ENCODE measurements at regions not wholly inside any gene's neighbourhood (a gene's known extent, or its start where the extent isn't known, plus 50 kb on each side); places are given as distances from the start of the nearest gene placed in this dataset.
A peak's percentile ranks its signal among the peaks of the same experiment; 100 is the strongest.

DNA sequence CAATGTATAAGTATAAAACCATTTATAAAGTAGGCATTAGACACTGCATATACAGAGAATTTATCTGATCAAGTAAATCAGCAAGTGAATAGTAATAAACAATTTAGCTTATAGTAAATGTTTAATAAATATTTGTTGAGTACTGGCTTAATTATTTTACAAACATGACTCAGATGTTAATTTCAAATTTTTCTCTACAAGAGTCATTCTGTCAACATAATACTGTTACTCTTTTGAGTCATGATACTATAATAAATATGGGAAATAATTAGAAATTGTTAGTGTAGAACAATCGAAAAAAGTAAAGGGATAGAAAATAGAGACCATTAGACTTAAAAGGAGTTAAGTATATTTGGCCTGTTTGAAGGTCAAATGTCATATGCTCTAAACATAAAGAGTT, 133.6 kb upstream of the MC4R start:
- DNase-seq (ENCODE audit: low read depth) = no peak
- H3K4me3 ChIP-seq (ENCODE audit: low read depth, low read length) = no peak overlapping the region
- TF ChIP-seq, protein P1, sequence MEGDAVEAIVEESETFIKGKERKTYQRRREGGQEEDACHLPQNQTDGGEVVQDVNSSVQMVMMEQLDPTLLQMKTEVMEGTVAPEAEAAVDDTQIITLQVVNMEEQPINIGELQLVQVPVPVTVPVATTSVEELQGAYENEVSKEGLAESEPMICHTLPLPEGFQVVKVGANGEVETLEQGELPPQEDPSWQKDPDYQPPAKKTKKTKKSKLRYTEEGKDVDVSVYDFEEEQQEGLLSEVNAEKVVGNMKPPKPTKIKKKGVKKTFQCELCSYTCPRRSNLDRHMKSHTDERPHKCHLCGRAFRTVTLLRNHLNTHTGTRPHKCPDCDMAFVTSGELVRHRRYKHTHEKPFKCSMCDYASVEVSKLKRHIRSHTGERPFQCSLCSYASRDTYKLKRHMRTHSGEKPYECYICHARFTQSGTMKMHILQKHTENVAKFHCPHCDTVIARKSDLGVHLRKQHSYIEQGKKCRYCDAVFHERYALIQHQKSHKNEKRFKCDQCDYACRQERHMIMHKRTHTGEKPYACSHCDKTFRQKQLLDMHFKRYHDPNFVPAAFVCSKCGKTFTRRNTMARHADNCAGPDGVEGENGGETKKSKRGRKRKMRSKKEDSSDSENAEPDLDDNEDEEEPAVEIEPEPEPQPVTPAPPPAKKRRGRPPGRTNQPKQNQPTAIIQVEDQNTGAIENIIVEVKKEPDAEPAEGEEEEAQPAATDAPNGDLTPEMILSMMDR (IDR thresholded peaks at IDR 0.05; ENCODE audit: low read depth, low read length, missing control alignments) = no peak
- in situ Hi-C loops (cut with HindIII; ENCODE audit: low sequenced_read_pairs) = no loop called here

DNA sequence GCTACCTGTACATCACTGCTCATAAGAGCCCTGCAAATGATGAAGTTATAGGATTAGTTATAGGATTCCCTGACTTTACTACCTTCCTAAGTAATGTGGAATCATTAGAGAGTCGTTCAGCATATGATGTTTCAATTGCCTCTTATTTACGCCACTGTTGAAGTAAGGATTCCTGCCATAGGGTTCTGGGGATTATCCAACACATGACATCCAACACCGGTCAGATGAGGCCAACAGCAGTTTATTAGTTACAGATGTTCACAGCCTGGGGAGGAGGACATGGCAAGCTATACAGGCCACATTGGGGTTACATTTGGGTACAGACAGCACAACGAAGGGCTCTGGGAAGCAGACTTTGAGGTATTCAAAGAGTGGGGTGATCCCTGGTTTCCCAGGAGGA, 134.1 kb upstream of the MC4R start:
- TF ChIP-seq, protein P1 (IDR thresholded peaks at IDR 0.05; ENCODE audit: low read depth, low read length, missing control alignments) = no peak
- DNase-seq (ENCODE audit: low read depth) = no peak
- in situ Hi-C loops (cut with HindIII; ENCODE audit: low sequenced_read_pairs) = no loop called here
- no peak overlapping the region for H3K4me3 ChIP-seq (ENCODE audit: low read depth, low read length)

DNA sequence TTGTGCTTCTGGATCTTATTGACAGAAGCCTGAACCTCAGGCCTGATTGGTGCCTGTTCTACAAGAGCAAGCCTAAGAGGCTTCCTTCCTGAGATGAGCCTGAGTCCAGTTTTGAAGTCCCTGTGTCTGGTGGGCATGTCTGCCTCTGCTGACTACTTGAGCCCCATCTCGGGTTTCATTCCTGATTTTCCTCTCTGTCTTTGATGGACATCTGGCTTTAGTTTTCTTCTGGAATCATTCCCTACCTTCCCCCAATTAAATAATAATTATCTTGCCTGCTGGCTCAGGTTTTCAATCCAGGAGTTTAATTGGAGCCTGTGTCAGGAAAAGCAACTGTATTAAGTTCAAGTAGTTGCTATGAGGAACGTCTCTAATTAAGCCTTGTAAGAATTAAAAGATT, 135.5 kb upstream of the MC4R start:
- in situ Hi-C loops (cut with HindIII; ENCODE audit: low sequenced_read_pairs) = no loop called here
- no peak overlapping the region for H3K4me3 ChIP-seq (ENCODE audit: low read depth, low read length)
- no peak for DNase-seq (ENCODE audit: low read depth)
- TF ChIP-seq, protein P1 (IDR thresholded peaks at IDR 0.05; ENCODE audit: low read depth, low read length, missing control alignments) = no peak

DNA sequence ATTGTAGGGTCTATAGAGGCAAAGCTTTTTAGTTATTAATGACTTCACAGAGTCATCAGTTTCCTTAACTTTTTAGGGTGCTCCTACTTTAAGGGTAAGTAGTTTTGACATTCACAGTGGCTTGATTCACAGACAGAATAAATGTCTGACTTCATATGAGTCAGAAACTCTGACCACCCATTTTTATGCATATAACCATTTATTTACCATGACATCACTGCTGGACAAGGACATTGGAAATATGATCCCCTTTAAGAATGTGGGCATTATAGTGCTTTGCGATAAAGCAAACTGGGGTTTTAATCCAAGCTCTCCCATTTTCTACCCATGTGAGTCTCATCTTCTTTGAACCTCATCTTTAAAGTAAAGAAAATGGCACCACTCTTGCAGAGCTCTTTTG, 162.0 kb upstream of the MC4R start:
- H3K4me3 ChIP-seq (ENCODE audit: low read depth, low read length) = no peak overlapping the region
- in situ Hi-C loops (cut with HindIII; ENCODE audit: low sequenced_read_pairs) = no loop called here
- peak; percentile 42 for DNase-seq (ENCODE audit: low read depth)
- TF ChIP-seq, protein P1 (IDR thresholded peaks at IDR 0.05; ENCODE audit: low read depth, low read length, missing control alignments) = no peak

DNA sequence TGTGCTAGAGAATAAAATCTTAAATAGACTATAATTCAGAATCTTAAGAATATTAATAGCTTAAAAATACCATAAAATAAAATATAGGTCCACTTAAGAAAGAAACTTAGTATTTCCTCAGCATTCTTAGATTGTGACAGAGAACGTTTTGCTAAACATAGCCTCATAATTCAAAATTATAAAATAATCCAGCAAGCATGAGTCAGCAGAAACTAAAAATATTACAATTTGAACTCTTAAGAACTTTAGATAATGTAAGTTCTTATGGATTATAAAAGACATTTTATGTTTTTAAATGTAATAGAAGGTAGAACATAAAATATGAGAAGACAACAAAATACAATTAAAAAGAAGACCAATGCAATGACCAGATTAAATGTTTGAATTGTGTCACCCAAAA, 164.5 kb upstream of the MC4R start:
- H3K4me3 ChIP-seq (ENCODE audit: low read depth, low read length) = no peak overlapping the region
- TF ChIP-seq, protein P1 (IDR thresholded peaks at IDR 0.05; ENCODE audit: low read depth, low read length, missing control alignments) = no peak
- in situ Hi-C loops (cut with HindIII; ENCODE audit: low sequenced_read_pairs) = no loop called here
- DNase-seq (ENCODE audit: low read depth) = no peak

DNA sequence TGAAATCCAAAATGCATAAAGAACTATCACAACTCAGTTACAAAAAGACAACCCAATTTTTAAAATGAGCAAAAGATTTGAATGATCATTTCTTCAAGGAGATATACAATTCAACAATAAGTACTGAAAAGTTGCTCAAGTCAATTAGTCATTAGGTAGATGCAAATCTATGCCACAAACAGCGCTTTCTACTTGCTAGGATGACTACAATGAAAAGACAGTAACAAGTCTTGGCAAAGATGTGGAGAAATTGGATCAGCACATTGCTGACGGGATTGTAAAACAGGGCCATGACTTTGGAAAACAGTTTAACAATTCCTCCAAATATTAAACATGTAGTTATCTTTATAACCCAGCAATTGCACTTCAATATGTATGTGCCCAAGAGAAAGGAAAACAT, 166.3 kb upstream of the MC4R start:
- no peak for DNase-seq (ENCODE audit: low read depth)
- no peak overlapping the region for H3K4me3 ChIP-seq (ENCODE audit: low read depth, low read length)
- in situ Hi-C loops (cut with HindIII; ENCODE audit: low sequenced_read_pairs) = no loop called here
- TF ChIP-seq, protein P1 (IDR thresholded peaks at IDR 0.05; ENCODE audit: low read depth, low read length, missing control alignments) = no peak

DNA sequence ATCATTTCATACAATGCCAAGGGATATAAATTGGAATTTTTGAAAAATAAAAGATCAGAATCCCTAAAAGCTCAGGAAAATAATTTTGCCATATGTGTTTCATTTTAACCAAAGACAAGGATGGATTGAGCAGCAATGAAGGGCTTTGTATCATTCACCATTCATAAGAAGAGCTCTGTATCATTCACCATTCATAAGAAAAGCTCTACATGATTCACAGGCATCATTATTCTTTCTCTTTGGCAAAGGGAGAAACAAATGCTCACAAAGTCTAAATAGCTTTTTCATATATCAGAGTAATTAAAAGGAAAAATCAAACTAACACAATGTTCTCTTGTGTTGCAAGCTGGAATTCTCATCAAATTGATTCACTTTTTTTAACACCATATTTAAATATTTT, 169.1 kb upstream of the MC4R start:
- no peak for DNase-seq (ENCODE audit: low read depth)
- TF ChIP-seq, protein P1 (IDR thresholded peaks at IDR 0.05; ENCODE audit: low read depth, low read length, missing control alignments) = no peak
- H3K4me3 ChIP-seq (ENCODE audit: low read depth, low read length) = no peak overlapping the region
- in situ Hi-C loops (cut with HindIII; ENCODE audit: low sequenced_read_pairs) = no loop called here

Data from astrocyte of the cerebellum (primary cell).